ENCODE measurements at regions not wholly inside any gene's neighbourhood (a gene's known extent, or its start where the extent isn't known, plus 50 kb on each side); places are given as distances from the start of the nearest gene placed in this dataset.

DNA sequence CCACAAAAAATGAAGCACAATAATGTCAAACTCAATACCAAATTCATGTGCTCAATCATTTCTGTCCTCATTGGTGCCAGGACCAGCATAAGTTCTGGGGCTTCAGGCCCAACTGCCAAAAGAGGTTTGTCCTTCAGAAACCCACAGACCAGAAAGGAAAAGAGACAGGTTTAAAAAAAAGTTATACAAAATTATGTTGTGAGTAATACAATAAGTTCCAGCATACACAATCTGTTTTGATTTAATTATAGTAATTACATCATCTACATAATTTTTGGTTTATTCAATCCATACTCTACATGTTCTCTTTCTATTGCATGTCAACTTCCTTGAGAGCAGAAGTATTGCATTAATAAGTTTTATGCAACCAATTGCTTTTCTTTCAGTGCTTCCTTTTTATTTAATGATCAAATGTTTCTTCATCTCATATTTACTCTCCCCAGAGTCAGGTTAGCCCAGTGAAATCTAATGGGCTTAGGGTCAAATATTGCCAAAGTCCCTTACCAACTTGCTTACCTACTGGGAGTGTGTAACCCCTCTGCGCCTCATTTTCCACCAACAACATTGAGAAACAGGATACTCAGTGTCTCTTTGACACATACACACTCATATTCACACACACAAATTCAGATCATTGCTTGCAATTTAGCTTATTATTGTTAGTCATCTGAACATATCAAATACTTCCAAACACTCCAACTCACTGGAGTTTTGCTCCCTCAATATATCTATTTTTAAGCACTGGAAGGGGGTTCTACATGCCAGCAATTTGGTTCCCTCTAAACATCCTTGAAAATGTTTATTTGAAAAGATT, 424.4 kb upstream of the MARCKS start:
- Histone ChIP-seq H3K4me2 (ENCODE audit: insufficient read depth, low read length) (no peak overlapping the region), H3K9ac (replicated peaks; ENCODE audit: extremely low read depth, insufficient read depth, low read length) (no peak overlapping the region), H4K20me1 (replicated peaks; ENCODE audit: control insufficient read depth, extremely low read depth, insufficient read depth, low read length) (no peaks in the 10 kb centered on the region), H3K27ac (ENCODE audit: insufficient read depth, low read depth, low read length) (no peak overlapping the region), H3K36me3 (ENCODE audit: control insufficient read depth in 2 of 2, extremely low read depth in 1 of 2, insufficient read depth in 2 of 2, low read length in 2 of 2) (no peaks in the 10 kb centered on the region), H3K79me2 (ENCODE audit: control insufficient read depth, insufficient read depth, low read length) (no peaks in the 10 kb centered on the region), H3K9me1 (replicated peaks; ENCODE audit: control insufficient read depth, extremely low read depth, insufficient read depth, low read length) (no peaks in the 10 kb centered on the region), H3K27me3 (ENCODE audit: control insufficient read depth in 2 of 2, insufficient read depth in 2 of 2, low read length in 2 of 2) (no peaks in the 10 kb centered on the region), H3K4me3 (replicated peaks in 1 of 3; ENCODE audit: insufficient read depth in 1 of 3, low read depth in 1 of 3, low read length in 3 of 3) (no peak overlapping the region), H3K9me3 (replicated peaks; ENCODE audit: control insufficient read depth, insufficient read depth, low read length) (no peaks in the 10 kb centered on the region), H3K4me1 (ENCODE audit: control insufficient read depth, extremely low read depth, insufficient read depth, low read length) (no peaks in the 10 kb centered on the region), H2AFZ (ENCODE audit: low read depth, low read length) (no peak overlapping the region)
- no peak for DNase-seq (ENCODE audit: low read depth, low spot score)
- no TSS peak for BruUV-seq (replicated peaks)
- POLR2A ChIA-PET = no interaction called here
- CTCF ChIA-PET = no interaction called here
- intact Hi-C loops (cut with micrococcal nuclease) (no loop called here), dilution Hi-C loops (cut with MboI; ENCODE audit: extremely low pct_ligation_motif_present, low sequenced_read_pairs) (no loop called here)
- no peak for FAIRE-seq
- no peak for TF ChIP-seq JUN (IDR thresholded peaks at IDR 0.05; ENCODE audit: borderline replicate concordance, insufficient read depth, insufficient read length, low read depth)
- no peak for TF ChIP-seq GATA2 (IDR thresholded peaks at IDR 0.05; ENCODE audit: insufficient read depth, insufficient read length, low read depth, low read length)
- no peak for TF ChIP-seq MYC (IDR thresholded peaks at IDR 0.05; ENCODE audit: low read depth, low read length)
- TF ChIP-seq, protein P1, sequence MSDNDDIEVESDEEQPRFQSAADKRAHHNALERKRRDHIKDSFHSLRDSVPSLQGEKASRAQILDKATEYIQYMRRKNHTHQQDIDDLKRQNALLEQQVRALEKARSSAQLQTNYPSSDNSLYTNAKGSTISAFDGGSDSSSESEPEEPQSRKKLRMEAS (IDR thresholded peaks at IDR 0.05; ENCODE audit: insufficient read depth, insufficient read length) = no peak

DNA sequence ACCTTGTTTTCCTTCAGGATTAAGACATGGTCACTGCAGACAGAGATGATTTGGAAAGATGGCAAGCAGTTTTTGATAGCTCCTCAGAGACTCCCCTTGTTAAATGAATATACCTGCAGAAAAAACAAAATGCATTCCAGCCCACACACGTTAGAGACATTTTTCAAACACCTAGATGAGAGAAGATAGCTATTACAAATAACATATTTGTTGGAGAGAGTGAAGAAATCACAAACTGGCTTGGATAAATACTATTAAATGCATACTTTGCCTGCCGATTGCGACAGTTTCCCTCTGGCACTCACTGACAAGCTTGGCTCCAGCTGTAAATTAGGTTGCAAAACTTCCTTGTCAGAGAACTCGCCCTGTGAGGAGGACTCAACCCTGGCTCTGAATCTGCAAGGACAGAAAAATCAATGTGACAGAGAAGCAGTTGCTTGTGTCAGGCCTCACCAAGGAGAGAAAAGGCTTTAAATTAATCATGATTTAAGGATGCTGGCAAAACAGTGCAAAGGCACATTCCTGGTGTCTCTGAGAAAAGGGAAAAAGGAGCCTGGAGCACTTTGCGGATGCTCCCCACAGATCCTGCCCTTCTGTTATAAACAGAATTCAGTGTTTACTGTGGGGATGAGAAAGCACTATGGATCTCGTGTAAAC, 423.7 kb upstream of the MARCKS start:
- H3K4me1 ChIP-seq (ENCODE audit: control insufficient read depth, extremely low read depth, insufficient read depth, low read length) = no peaks in the 10 kb centered on the region
- no peaks in the 10 kb centered on the region for H4K20me1 ChIP-seq (replicated peaks; ENCODE audit: control insufficient read depth, extremely low read depth, insufficient read depth, low read length)
- H3K9me1 ChIP-seq (replicated peaks; ENCODE audit: control insufficient read depth, extremely low read depth, insufficient read depth, low read length) = no peaks in the 10 kb centered on the region
- H3K79me2 ChIP-seq (ENCODE audit: control insufficient read depth, insufficient read depth, low read length) = no peaks in the 10 kb centered on the region
- FAIRE-seq = no peak
- H3K9ac ChIP-seq (replicated peaks; ENCODE audit: extremely low read depth, insufficient read depth, low read length) = no peak overlapping the region
- H3K27ac ChIP-seq (ENCODE audit: insufficient read depth, low read depth, low read length) = no peak overlapping the region
- POLR2A ChIA-PET = no interaction called here
- intact Hi-C loops (cut with micrococcal nuclease) (no loop called here), dilution Hi-C loops (cut with MboI; ENCODE audit: extremely low pct_ligation_motif_present, low sequenced_read_pairs) (no loop called here)
- H3K4me2 ChIP-seq (ENCODE audit: insufficient read depth, low read length) = no peak overlapping the region
- no peaks in the 10 kb centered on the region for H3K9me3 ChIP-seq (replicated peaks; ENCODE audit: control insufficient read depth, insufficient read depth, low read length)
- CTCF ChIA-PET = no interaction called here
- no peak for DNase-seq (ENCODE audit: low read depth, low spot score)
- TF ChIP-seq FOS (IDR thresholded peaks at IDR 0.05; ENCODE audit: borderline replicate concordance, insufficient read depth, low read length) (no peak), POLR2AphosphoS5 (IDR thresholded peaks at IDR 0.05; ENCODE audit: insufficient read depth, low read depth, low read length) (no peak), GATA2 (IDR thresholded peaks at IDR 0.05; ENCODE audit: insufficient read depth, insufficient read length, low read depth, low read length) (no peak), EZH2 (IDR thresholded peaks at IDR 0.05; ENCODE audit: borderline replicate concordance, low read depth, low read length, severe bottlenecking) (no peak), POLR2A (IDR thresholded peaks at IDR 0.05; ENCODE audit: low read depth, low read length) (no peak), MYC (IDR thresholded peaks at IDR 0.05; ENCODE audit: low read depth, low read length) (no peak)
- TF ChIP-seq, protein P1 (IDR thresholded peaks at IDR 0.05; ENCODE audit: insufficient read depth, insufficient read length) = no peak
- TF ChIP-seq, protein P2, sequence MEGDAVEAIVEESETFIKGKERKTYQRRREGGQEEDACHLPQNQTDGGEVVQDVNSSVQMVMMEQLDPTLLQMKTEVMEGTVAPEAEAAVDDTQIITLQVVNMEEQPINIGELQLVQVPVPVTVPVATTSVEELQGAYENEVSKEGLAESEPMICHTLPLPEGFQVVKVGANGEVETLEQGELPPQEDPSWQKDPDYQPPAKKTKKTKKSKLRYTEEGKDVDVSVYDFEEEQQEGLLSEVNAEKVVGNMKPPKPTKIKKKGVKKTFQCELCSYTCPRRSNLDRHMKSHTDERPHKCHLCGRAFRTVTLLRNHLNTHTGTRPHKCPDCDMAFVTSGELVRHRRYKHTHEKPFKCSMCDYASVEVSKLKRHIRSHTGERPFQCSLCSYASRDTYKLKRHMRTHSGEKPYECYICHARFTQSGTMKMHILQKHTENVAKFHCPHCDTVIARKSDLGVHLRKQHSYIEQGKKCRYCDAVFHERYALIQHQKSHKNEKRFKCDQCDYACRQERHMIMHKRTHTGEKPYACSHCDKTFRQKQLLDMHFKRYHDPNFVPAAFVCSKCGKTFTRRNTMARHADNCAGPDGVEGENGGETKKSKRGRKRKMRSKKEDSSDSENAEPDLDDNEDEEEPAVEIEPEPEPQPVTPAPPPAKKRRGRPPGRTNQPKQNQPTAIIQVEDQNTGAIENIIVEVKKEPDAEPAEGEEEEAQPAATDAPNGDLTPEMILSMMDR (IDR thresholded peaks at IDR 0.05; ENCODE audit: extremely low read depth in 1 of 2, insufficient read depth in 1 of 2, low read depth in 1 of 2, low read length in 2 of 2) = no peak
- H3K36me3 ChIP-seq (ENCODE audit: control insufficient read depth in 2 of 2, extremely low read depth in 1 of 2, insufficient read depth in 2 of 2, low read length in 2 of 2) = no peaks in the 10 kb centered on the region
- no peak overlapping the region for H3K4me3 ChIP-seq (replicated peaks in 1 of 3; ENCODE audit: insufficient read depth in 1 of 3, low read depth in 1 of 3, low read length in 3 of 3)
- BruUV-seq (replicated peaks) = no TSS peak
- H2AFZ ChIP-seq (ENCODE audit: low read depth, low read length) = no peak overlapping the region
- H3K27me3 ChIP-seq (ENCODE audit: control insufficient read depth in 2 of 2, insufficient read depth in 2 of 2, low read length in 2 of 2) = no peaks in the 10 kb centered on the region

All from endothelial cell of umbilical vein (primary cell).